ENCODE measurements at regions not wholly inside any gene's neighbourhood (a gene's known extent, or its start where the extent isn't known, plus 50 kb on each side); places are given as distances from the start of the nearest gene placed in this dataset.

DNA sequence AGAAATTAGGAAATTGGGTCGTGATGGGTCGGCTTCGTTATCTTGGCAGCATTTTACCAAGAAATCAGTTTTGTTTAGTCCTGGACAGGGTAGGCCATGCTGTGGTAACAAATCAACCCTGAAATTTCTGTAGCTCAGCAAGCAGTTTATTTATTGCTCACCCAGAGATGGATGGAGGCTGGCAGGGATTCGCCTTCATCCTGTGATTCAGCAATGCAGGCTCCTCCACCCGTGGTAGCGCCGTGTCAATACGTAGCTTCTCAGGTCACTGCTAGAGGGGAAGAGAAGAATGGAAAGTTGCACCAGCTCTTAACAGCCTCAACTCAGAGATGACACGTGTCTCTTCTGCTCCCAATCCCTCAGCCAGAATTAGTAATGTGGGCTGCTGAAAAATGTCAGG lies 157.0 kb upstream of the SGK1 start:
- H3K9me3 ChIP-seq (ENCODE audit: control insufficient read depth, low read length), result no peaks in the 10 kb centered on the region
- 95 to 100% methylated on average over 4 to 8 of the region's 9 CpGs for WGBS, 2 experiments (ENCODE audit: insufficient coverage in 2 of 2)

GRCh38 chr6:134472661-134473060 lies 154.7 kb upstream of the SGK1 start:
- Histone ChIP-seq H3K27ac (ENCODE audit: low read depth, low read length, severe bottlenecking) (no peak overlapping the region), H3K4me3 (ENCODE audit: extremely low read depth, insufficient read depth, low read length, poor library complexity, severe bottlenecking) (no peak overlapping the region), H3K9me3 (ENCODE audit: control insufficient read depth, low read length) (no peaks in the 10 kb centered on the region), H3K4me1 (ENCODE audit: control insufficient read depth, insufficient read depth, low read length, poor library complexity, severe bottlenecking) (peaks cover 31% of the 10 kb centered on the region), H3K36me3 (ENCODE audit: control insufficient read depth, insufficient read depth, low read length) (no peaks in the 10 kb centered on the region)
- WGBS, 2 experiments (ENCODE audit: insufficient coverage in 2 of 2), result no CpG with 5 or more reads among the region's 1 CpG

More for the DNA sequence above, 157.0 kb upstream of the SGK1 start:
- Histone ChIP-seq H3K4me1 (ENCODE audit: control insufficient read depth, insufficient read depth, low read length, poor library complexity, severe bottlenecking) (peaks cover 12% of the 10 kb centered on the region), H3K36me3 (ENCODE audit: control insufficient read depth, insufficient read depth, low read length) (no peaks in the 10 kb centered on the region), H3K27ac (ENCODE audit: low read depth, low read length, severe bottlenecking) (no peak overlapping the region), H3K4me3 (ENCODE audit: extremely low read depth, insufficient read depth, low read length, poor library complexity, severe bottlenecking) (no peak overlapping the region)

DNA sequence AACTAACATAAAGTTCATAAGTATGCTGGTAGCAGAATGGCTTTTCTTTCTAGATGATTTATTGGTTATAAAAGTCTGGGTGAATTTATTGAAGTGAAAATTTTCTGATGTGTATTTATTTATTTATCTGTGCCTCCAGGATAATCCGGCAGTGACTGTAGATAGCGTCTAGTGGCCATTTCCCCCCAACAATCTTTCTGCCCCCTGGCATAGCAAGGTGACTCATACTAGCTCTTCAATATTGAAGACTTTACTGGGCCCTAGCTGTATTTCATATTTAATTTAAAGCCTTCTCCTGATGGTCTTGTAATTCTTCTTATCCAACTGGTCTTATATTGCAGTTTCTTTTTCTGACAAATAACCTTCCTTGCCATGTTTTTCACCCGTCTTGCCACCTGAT lies 154.1 kb upstream of the SGK1 start:
- Histone ChIP-seq H3K4me1 (ENCODE audit: control insufficient read depth, insufficient read depth, low read length, poor library complexity, severe bottlenecking) (peaks cover 33% of the 10 kb centered on the region), H3K9me3 (ENCODE audit: control insufficient read depth, low read length) (no peaks in the 10 kb centered on the region), H3K4me3 (ENCODE audit: extremely low read depth, insufficient read depth, low read length, poor library complexity, severe bottlenecking) (no peak overlapping the region), H3K27ac (ENCODE audit: low read depth, low read length, severe bottlenecking) (no peak overlapping the region), H3K36me3 (ENCODE audit: control insufficient read depth, insufficient read depth, low read length) (no peaks in the 10 kb centered on the region)
- WGBS, 2 experiments (ENCODE audit: insufficient coverage in 2 of 2), result no CpG with 5 or more reads among the region's 3 CpGs

GRCh38 chr6:134470457-134470975 lies 152.6 kb upstream of the SGK1 start:
- 80 to 89% methylated on average over 1 of the region's 3 CpGs for WGBS, 2 experiments (ENCODE audit: insufficient coverage in 2 of 2)
- no peaks in the 10 kb centered on the region for H3K36me3 ChIP-seq (ENCODE audit: control insufficient read depth, insufficient read depth, low read length)
- no peak overlapping the region for H3K27ac ChIP-seq (ENCODE audit: low read depth, low read length, severe bottlenecking)
- no peaks in the 10 kb centered on the region for H3K9me3 ChIP-seq (ENCODE audit: control insufficient read depth, low read length)
- H3K4me1 ChIP-seq (ENCODE audit: control insufficient read depth, insufficient read depth, low read length, poor library complexity, severe bottlenecking), result peaks cover 33% of the 10 kb centered on the region
- H3K4me3 ChIP-seq (ENCODE audit: extremely low read depth, insufficient read depth, low read length, poor library complexity, severe bottlenecking), result no peak overlapping the region

GRCh38 chr6:134469702-134470456 lies 152.0 kb upstream of the SGK1 start:
- WGBS, 2 experiments (ENCODE audit: insufficient coverage in 2 of 2), result 84 to 97% methylated on average over 3 to 5 of the region's 8 CpGs
- Histone ChIP-seq H3K4me1 (ENCODE audit: control insufficient read depth, insufficient read depth, low read length, poor library complexity, severe bottlenecking) (peaks cover 35% of the 10 kb centered on the region), H3K4me3 (ENCODE audit: extremely low read depth, insufficient read depth, low read length, poor library complexity, severe bottlenecking) (no peak overlapping the region), H3K9me3 (ENCODE audit: control insufficient read depth, low read length) (no peaks in the 10 kb centered on the region), H3K36me3 (ENCODE audit: control insufficient read depth, insufficient read depth, low read length) (no peaks in the 10 kb centered on the region), H3K27ac (ENCODE audit: low read depth, low read length, severe bottlenecking) (no peak overlapping the region)

DNA sequence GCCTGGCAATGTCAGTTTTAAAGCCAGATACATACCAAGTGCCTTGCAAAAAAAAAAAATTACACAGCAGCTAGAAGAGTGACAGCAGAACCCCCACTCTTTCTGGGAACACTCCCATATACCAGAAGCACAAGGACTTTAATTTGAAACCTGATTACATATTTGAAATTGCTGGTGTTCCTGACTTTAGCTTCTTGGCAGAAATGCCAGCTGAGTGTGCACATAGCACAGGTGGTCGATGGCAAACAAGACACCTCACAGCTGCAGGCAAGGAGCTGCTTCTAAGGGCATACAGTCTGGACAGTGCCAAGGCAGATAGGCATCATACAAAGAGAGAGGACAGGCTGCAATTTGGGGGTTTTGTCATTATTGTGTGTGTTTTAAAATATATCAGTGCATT lies 150.7 kb upstream of the SGK1 start:
- Histone ChIP-seq H3K27ac (ENCODE audit: low read depth, low read length, severe bottlenecking) (no peak overlapping the region), H3K9me3 (ENCODE audit: control insufficient read depth, low read length) (no peaks in the 10 kb centered on the region), H3K4me3 (ENCODE audit: extremely low read depth, insufficient read depth, low read length, poor library complexity, severe bottlenecking) (no peak overlapping the region), H3K36me3 (ENCODE audit: control insufficient read depth, insufficient read depth, low read length) (no peaks in the 10 kb centered on the region), H3K4me1 (ENCODE audit: control insufficient read depth, insufficient read depth, low read length, poor library complexity, severe bottlenecking) (peaks cover 39% of the 10 kb centered on the region)
- 60 to 90% methylated on average over 1 of the region's 1 CpG for WGBS, 2 experiments (ENCODE audit: insufficient coverage in 2 of 2)

GRCh38 chr6:134467620-134468019 lies 149.7 kb upstream of the SGK1 start:
- Histone ChIP-seq H3K4me1 (ENCODE audit: control insufficient read depth, insufficient read depth, low read length, poor library complexity, severe bottlenecking) (peaks cover 34% of the 10 kb centered on the region), H3K36me3 (ENCODE audit: control insufficient read depth, insufficient read depth, low read length) (no peaks in the 10 kb centered on the region), H3K9me3 (ENCODE audit: control insufficient read depth, low read length) (no peaks in the 10 kb centered on the region), H3K27ac (ENCODE audit: low read depth, low read length, severe bottlenecking) (no peak overlapping the region), H3K4me3 (ENCODE audit: extremely low read depth, insufficient read depth, low read length, poor library complexity, severe bottlenecking) (no peak overlapping the region)
- 67 to 83% methylated on average over 1 of the region's 1 CpG for WGBS, 2 experiments (ENCODE audit: insufficient coverage in 2 of 2)

DNA sequence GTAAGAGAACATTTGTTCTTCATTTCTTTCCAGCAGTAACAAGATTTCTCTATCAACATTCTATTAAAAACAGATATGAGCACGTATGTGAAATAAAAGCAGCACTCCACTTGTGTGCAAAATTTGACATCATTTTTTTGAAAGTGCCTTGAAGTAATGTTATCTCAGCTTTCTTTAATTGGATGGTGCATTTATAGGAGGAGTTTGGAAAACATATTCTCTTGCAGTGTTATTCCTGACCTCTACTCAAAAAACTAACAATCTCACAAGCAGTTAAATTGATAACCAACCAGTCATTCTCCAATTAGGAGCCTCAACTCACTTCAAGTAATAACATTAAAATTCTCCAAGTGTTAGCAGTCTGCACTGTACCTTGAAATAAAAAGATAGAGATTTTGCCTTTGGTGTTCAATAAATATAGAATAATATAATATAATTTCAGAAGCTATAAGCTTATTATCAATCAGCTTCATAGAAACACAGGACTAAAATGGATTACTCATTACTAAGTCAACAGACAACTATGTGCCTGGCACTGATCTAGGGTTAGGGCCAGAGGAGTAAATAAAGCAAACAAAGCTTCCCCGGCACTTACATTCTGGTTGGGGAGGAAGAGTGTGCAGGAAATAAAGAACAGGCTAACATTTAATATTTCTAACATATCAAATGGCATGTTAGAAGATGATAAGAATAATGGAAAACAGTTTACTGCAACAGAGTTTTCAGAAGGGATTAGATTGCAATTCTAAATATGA lies 149.0 kb upstream of the SGK1 start:
- Histone ChIP-seq H3K4me1 (ENCODE audit: control insufficient read depth, insufficient read depth, low read length, poor library complexity, severe bottlenecking) (peaks cover 29% of the 10 kb centered on the region), H3K4me3 (ENCODE audit: extremely low read depth, insufficient read depth, low read length, poor library complexity, severe bottlenecking) (no peak overlapping the region), H3K27ac (ENCODE audit: low read depth, low read length, severe bottlenecking) (no peak overlapping the region), H3K36me3 (ENCODE audit: control insufficient read depth, insufficient read depth, low read length) (no peaks in the 10 kb centered on the region), H3K9me3 (ENCODE audit: control insufficient read depth, low read length) (no peaks in the 10 kb centered on the region)
- no CpG with 5 or more reads among the region's 2 CpGs for whole genome bisulfite sequencing, 2 experiments (ENCODE audit: insufficient coverage in 2 of 2)

DNA sequence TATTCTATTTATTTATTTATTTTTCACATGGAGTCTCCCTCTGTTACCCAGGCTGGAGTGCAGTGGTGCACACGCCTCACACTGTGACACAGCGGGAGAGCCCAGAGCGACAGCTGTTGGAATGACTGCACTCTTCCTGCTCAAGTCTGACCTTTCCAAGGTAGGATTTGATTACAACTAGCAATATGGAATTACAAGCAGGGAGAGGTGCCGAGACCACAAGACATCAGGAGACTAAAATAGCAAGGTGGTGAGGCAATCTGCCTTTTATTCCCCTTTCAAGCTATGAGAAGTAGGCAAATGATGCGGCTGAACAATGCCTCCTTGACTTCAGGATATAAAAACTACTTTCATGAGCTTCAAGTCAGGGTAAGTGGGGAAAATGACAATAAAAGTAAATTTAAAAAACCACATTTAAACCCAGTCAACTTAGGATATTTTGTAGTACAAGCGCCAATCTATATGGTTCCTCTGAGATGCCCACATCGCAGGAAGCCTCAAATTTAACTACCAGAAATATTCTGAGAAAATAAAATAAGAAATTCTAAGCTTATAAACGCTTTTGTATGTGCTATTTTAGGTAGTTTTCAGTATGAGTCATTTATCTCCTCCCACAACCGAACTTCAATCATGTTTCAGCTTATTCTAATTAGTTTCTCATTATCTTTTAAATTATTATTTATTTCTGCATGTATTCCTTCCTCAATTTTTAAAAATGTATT lies 146.9 kb upstream of the SGK1 start:
- Histone ChIP-seq H3K4me3 (ENCODE audit: extremely low read depth, insufficient read depth, low read length, poor library complexity, severe bottlenecking) (no peak overlapping the region), H3K27ac (ENCODE audit: low read depth, low read length, severe bottlenecking) (no peak overlapping the region), H3K36me3 (ENCODE audit: control insufficient read depth, insufficient read depth, low read length) (no peaks in the 10 kb centered on the region), H3K4me1 (ENCODE audit: control insufficient read depth, insufficient read depth, low read length, poor library complexity, severe bottlenecking) (peaks cover 25% of the 10 kb centered on the region), H3K9me3 (ENCODE audit: control insufficient read depth, low read length) (no peaks in the 10 kb centered on the region)
- 67 to 87% methylated on average over 2 to 4 of the region's 9 CpGs for WGBS, 2 experiments (ENCODE audit: insufficient coverage in 2 of 2)

DNA sequence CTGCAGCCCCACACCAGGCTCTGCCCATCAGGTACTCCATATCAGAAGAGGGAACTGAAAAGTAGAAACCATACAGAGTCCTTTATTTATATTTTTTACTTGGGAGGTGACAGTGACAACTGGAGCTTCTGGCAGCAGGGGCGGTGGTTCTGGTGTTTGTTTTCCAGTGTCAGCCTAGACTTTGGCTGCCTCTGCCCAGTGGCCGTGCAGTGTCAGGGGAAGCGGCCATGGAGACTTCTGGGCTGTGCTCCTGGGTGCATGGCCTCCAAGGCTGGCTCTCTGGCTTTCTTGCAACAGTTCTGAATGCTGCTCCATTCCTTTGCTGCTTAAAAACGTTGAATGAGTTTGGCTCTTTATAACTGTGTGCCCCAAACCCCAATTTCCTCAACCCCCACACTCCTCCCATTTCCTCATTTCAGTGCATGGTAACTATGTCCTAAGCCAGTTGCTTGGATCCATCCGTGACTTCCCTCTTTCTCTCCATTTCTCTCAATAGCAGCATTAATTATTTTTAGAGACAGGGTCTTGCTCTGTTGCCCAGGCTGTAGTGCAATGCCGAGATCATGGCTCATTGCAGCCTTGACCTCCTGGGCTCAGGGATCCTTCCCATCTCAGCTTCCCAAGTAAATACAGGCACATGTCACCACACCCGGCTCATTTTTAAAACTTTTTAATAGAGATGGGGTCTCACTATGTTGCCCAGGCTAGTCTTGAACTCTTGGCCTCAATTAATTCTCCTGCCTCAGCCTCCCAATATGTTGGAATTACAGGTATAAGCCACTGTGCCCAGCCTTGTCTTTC lies 141.1 kb upstream of the SGK1 start:
- no peaks in the 10 kb centered on the region for H3K9me3 ChIP-seq (ENCODE audit: control insufficient read depth, low read length)
- H3K27ac ChIP-seq (ENCODE audit: low read depth, low read length, severe bottlenecking), result no peak overlapping the region
- no peak overlapping the region for H3K4me3 ChIP-seq (ENCODE audit: extremely low read depth, insufficient read depth, low read length, poor library complexity, severe bottlenecking)
- WGBS, 2 experiments (ENCODE audit: insufficient coverage in 2 of 2), result 83 to 92% methylated on average over 5 to 6 of the region's 7 CpGs
- H3K4me1 ChIP-seq (ENCODE audit: control insufficient read depth, insufficient read depth, low read length, poor library complexity, severe bottlenecking), result peaks cover 2% of the 10 kb centered on the region
- no peaks in the 10 kb centered on the region for H3K36me3 ChIP-seq (ENCODE audit: control insufficient read depth, insufficient read depth, low read length)

Data from mesodermal cell (in vitro differentiated cells).